Endodermal cell (in vitro differentiated cells): ENCODE measurements at regions not wholly inside any gene's neighbourhood (a gene's known extent, or its start where the extent isn't known, plus 50 kb on each side); places are given as distances from the start of the nearest gene placed in this dataset.

Source experiments
- DNase-seq: peaks from one replicate; pipeline ENCODE4 v3.0.0-alpha.2; 2017
- H3K27ac ChIP-seq: 2 replicates; pipeline ENCODE4 v1.5.1; 2013; ENCODE audit warnings: mild to moderate bottlenecking, low read depth, low read length, moderate library complexity
- H3K27me3 ChIP-seq: 2 replicates; pipeline ENCODE4 v1.6.1; 2013; ENCODE audit warnings: mild to moderate bottlenecking, low read length, moderate library complexity; ENCODE audit not compliant: insufficient read depth, control insufficient read depth, poor library complexity, severe bottlenecking
- H3K36me3 ChIP-seq: 2 replicates; pipeline ENCODE4 v1.7.0; 2013; ENCODE audit warnings: mild to moderate bottlenecking, low read length, moderate library complexity; ENCODE audit not compliant: control insufficient read depth, insufficient read depth
- H3K4me1 ChIP-seq: one replicate; pipeline ENCODE4 v1.7.0; 2013; ENCODE audit warnings: low read length; ENCODE audit not compliant: control insufficient read depth, insufficient read depth
- H3K4me3 ChIP-seq: 2 replicates; pipeline ENCODE4 v1.5.1; 2013; ENCODE audit warnings: mild to moderate bottlenecking, low read length, moderate library complexity
- H3K9ac ChIP-seq: 2 replicates; pipeline ENCODE4 v1.6.1; 2013; ENCODE audit warnings: mild to moderate bottlenecking, low read length, moderate library complexity; ENCODE audit not compliant: poor library complexity, severe bottlenecking; ENCODE audit errors: extremely low read depth
- H3K9me3 ChIP-seq: 2 replicates; pipeline ENCODE4 v1.6.1; 2013; ENCODE audit warnings: mild to moderate bottlenecking, low read length, moderate library complexity; ENCODE audit not compliant: control insufficient read depth
- H3K27ac Mint-ChIP-seq: 2 replicates; pipeline ENCODE4 v1.8.0; 2020; ENCODE audit warnings: mixed read lengths
- H3K27me3 Mint-ChIP-seq: 2 replicates; pipeline ENCODE4 v1.8.0; 2021; ENCODE audit warnings: mild to moderate bottlenecking, mixed read lengths; ENCODE audit not compliant: insufficient read depth
- H3K36me3 Mint-ChIP-seq: 2 replicates; pipeline ENCODE4 v1.8.0; 2020; ENCODE audit warnings: low read depth, mixed read lengths
- H3K4me1 Mint-ChIP-seq: 2 replicates; pipeline ENCODE4 v1.8.0; 2020; ENCODE audit warnings: mixed read lengths
- H3K4me3 Mint-ChIP-seq: 2 replicates; pipeline ENCODE4 v1.8.0; 2020; ENCODE audit warnings: mild to moderate bottlenecking, moderate library complexity, mixed read lengths
- H3K9me3 Mint-ChIP-seq: 2 replicates; pipeline ENCODE4 v1.8.0; 2020; ENCODE audit warnings: mild to moderate bottlenecking, mixed read lengths
- WGBS, 2 experiments: methylation state at CpG; one replicate each; pipeline versions ENCODE4 v1.1.5 to v1.1.7; 2013; ENCODE audit warnings: missing lambda C conversion rate in 2 of 2, mixed read lengths in 1 of 2; ENCODE audit not compliant: insufficient coverage in 1 of 2, insufficient read length in 1 of 2; 5-methylcytosine and 5-hydroxymethylcytosine counted together
- TF ChIP-seq, protein P1 (sequence below): fragments of 200-600 bp; sonication (generic); conservative IDR thresholded peaks from 2 replicates; pipeline ENCODE4 v1.5.0; 2021; ENCODE audit warnings: antibody characterized with exemption, mild to moderate bottlenecking

DNA sequence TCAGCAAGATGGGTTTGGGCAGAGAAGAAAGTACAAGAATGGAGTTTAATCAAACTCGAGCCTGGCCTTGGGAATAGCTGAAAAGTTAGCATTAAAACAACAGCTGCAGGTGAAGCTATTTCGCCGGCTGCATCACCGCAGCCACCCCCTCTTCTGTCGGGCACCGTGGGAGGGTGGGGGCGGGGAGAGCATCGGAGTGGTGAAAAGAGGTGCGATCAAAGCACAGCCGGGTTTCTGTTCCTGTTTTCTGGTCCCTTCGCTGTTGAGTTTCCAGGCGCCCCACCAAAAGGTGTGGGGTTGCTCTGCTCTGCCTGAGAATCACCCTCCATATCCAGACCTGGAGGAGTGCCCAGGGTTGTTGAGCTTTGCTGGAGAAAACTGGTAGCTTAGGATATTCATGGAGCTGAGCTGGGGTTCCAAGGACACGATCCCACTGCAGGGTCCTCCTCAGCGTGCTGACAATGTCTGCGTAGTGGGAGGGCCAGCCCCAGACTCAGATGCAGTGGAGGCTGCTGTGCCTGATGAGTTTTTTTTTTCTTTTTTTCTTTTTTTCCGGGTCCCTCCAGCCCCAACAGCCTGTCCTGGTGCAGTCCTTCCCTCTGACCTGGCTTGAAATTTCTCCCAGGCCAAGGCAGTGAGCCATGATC, 127.5 kb upstream of the C1orf174 start:
- Histone ChIP-seq H3K27ac (no peak overlapping the region), H3K9me3 (no peaks in the 10 kb centered on the region), H3K9ac (no peak overlapping the region), H3K4me3 (no peak overlapping the region), H3K27me3 (no peaks in the 10 kb centered on the region), H3K36me3 (no peaks in the 10 kb centered on the region), H3K4me1 (no peaks in the 10 kb centered on the region)
- H3K4me1 Mint-ChIP-seq: no peaks in the 10 kb centered on the region
- H3K9me3 Mint-ChIP-seq: peaks cover 4% of the 10 kb centered on the region
- TF ChIP-seq, protein P1, sequence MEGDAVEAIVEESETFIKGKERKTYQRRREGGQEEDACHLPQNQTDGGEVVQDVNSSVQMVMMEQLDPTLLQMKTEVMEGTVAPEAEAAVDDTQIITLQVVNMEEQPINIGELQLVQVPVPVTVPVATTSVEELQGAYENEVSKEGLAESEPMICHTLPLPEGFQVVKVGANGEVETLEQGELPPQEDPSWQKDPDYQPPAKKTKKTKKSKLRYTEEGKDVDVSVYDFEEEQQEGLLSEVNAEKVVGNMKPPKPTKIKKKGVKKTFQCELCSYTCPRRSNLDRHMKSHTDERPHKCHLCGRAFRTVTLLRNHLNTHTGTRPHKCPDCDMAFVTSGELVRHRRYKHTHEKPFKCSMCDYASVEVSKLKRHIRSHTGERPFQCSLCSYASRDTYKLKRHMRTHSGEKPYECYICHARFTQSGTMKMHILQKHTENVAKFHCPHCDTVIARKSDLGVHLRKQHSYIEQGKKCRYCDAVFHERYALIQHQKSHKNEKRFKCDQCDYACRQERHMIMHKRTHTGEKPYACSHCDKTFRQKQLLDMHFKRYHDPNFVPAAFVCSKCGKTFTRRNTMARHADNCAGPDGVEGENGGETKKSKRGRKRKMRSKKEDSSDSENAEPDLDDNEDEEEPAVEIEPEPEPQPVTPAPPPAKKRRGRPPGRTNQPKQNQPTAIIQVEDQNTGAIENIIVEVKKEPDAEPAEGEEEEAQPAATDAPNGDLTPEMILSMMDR: no peak
- no peak overlapping the region for H3K27ac Mint-ChIP-seq
- DNase-seq: peak; percentile 72
- H3K27me3 Mint-ChIP-seq: peaks cover 2% of the 10 kb centered on the region
- H3K36me3 Mint-ChIP-seq: no peaks in the 10 kb centered on the region
- WGBS, 2 experiments: 45 to 53% methylated on average over 6 to 16 of the region's 16 CpGs
- no peak overlapping the region for H3K4me3 Mint-ChIP-seq

DNA sequence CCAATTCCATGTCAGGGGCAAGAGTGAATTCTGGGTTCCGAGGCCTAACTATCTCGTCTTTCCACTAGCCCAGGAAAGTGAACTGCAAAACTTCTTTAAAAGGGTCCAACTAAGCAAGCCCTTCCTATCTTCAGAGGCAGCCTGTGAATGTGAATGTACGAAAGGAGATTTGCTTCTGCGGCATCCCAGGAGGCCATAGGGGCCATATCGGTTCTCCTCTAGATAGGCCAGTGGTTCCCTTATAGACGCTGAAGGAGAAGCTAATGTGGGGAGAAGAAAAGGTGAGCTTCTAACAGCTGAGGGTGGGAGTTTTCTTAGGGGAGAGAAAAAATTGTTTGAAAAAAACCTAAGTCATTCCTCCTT, 128.0 kb upstream of the C1orf174 start:
- peaks cover 4% of the 10 kb centered on the region for H3K9me3 Mint-ChIP-seq

DNA sequence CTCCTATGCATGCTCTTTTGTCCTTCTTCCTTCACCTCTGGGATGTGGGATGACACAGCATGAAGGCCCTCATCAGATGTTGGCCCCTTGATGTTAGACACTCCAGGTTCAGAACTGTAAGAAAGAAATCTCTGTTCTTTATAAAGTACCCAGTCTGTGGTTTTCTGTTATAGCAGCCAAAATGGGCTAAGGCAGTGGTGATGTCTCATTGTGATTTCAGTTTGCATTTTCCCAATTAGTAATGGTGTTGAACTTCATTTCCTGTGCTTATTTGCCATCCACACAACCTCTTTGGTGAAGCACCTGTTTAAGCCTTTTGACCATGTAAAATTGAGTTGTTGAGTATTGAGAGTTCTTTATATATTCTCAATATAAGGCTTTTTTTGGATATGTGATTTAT, 129.3 kb upstream of the C1orf174 start:
- Histone ChIP-seq H3K9ac (no peak overlapping the region), H3K27ac (no peak overlapping the region), H3K36me3 (no peaks in the 10 kb centered on the region), H3K9me3 (no peaks in the 10 kb centered on the region), H3K27me3 (no peaks in the 10 kb centered on the region), H3K4me3 (no peak overlapping the region), H3K4me1 (no peaks in the 10 kb centered on the region)
- Mint-ChIP-seq H3K9me3 (peaks cover 4% of the 10 kb centered on the region), H3K4me1 (no peaks in the 10 kb centered on the region), H3K27ac (no peak overlapping the region), H3K4me3 (no peak overlapping the region), H3K27me3 (peaks cover 2% of the 10 kb centered on the region), H3K36me3 (no peaks in the 10 kb centered on the region)
- TF ChIP-seq, protein P1: no peak
- no peak for DNase-seq

More for the DNA sequence above, 128.0 kb upstream of the C1orf174 start:
- Histone ChIP-seq H3K9ac (no peak overlapping the region), H3K27me3 (no peaks in the 10 kb centered on the region), H3K9me3 (no peaks in the 10 kb centered on the region), H3K4me3 (no peak overlapping the region), H3K27ac (no peak overlapping the region), H3K4me1 (no peaks in the 10 kb centered on the region), H3K36me3 (no peaks in the 10 kb centered on the region)
- 82 to 94% methylated on average over 2 to 6 of the region's 6 CpGs for WGBS, 2 experiments
- Mint-ChIP-seq H3K36me3 (no peaks in the 10 kb centered on the region), H3K4me1 (no peaks in the 10 kb centered on the region), H3K4me3 (no peak overlapping the region), H3K27ac (no peak overlapping the region), H3K27me3 (peaks cover 2% of the 10 kb centered on the region)
- no peak for DNase-seq
- TF ChIP-seq, protein P1: no peak
